ENCODE measurements at regions not wholly inside any gene's neighbourhood (a gene's known extent, or its start where the extent isn't known, plus 50 kb on each side); places are given as distances from the start of the nearest gene placed in this dataset.

DNA sequence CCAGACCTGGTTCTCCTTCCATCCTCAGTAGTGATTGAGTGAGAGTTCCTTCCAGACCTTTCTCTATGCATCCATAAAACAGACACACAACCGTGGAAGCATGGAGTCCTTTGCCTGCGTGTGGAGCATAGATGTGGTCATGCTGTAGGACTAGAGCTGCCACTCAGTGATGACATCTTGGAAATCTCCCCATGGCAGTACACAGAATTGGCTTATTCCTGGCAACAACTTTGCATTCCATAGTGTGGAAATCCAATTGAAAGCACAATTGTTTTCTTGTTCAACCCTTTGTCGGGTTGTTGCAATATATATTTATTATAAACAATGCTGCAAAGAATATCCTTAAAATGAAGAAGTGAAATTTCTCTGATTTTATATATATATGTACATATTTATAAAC is 547.8 kb downstream of the CDH26 start:
- no peak overlapping the region for H3K4me3 ChIP-seq (ENCODE audit: low read depth, low read length)
- TF ChIP-seq CTCF (IDR thresholded peaks at IDR 0.05; ENCODE audit: insufficient read depth, low read depth, low read length) = no peak
- DNase-seq (ENCODE audit: low read depth) = no peak

DNA sequence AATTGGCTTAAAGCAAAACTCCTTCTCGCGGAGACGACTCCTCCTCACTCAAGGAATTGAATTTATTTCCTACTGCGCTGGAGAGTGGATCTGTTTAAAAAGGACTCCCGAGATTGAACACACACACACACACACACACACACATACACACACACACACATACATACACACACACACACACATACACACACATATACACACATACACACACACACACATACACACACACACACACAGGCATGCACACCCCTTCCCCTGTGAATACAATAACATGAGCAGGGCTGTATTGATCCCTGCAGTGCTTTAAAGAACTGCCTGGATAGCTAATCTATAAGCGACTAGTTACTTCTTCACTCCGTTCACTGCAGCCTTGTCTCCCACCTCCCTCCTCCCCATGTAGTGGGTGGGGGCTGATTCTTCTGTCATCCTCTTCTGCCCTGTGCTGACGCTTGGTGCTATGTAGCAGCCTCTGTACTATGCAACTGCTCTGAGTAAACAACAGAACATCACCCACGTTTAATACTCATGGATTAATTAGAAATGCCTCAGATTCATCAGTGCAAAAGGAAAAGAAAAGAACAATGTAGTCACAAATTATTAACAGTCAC is 549.0 kb downstream of the CDH26 start:
- no peak for TF ChIP-seq CTCF (IDR thresholded peaks at IDR 0.05; ENCODE audit: insufficient read depth, low read depth, low read length)
- H3K4me3 ChIP-seq (ENCODE audit: low read depth, low read length) = no peak overlapping the region
- no peak for DNase-seq (ENCODE audit: low read depth)

GRCh38 chr20:60509407-60509806 is 551.2 kb downstream of the CDH26 start:
- DNase-seq (ENCODE audit: low read depth) = no peak
- no peak overlapping the region for H3K4me3 ChIP-seq (ENCODE audit: low read depth, low read length)
- no peak for TF ChIP-seq CTCF (IDR thresholded peaks at IDR 0.05; ENCODE audit: insufficient read depth, low read depth, low read length)

DNA sequence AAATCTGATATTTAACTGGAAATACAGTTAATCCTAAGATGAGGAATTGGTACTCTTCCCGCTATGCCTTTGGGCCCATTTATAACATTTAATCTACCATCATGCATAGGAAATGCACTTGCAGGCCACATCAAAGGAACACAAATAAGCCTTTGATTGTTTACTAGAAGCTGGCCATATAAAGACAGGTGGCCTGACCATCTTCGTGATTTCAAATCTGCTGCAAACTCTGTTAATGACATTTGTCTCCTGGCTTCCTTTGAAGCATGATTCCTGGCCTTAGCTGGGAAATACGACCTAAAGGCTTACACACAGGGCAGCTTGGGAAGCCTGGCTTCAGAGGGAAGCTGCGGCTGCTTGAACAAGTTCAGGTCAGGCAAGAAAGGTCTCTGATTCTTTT is 552.1 kb downstream of the CDH26 start:
- no peak overlapping the region for H3K4me3 ChIP-seq (ENCODE audit: low read depth, low read length)
- TF ChIP-seq CTCF (IDR thresholded peaks at IDR 0.05; ENCODE audit: insufficient read depth, low read depth, low read length) = no peak
- DNase-seq (ENCODE audit: low read depth) = no peak

GRCh38 chr20:60512443-60512842 is 554.2 kb downstream of the CDH26 start:
- TF ChIP-seq CTCF (IDR thresholded peaks at IDR 0.05; ENCODE audit: insufficient read depth, low read depth, low read length) = no peak
- DNase-seq (ENCODE audit: low read depth) = peak; percentile 7
- no peak overlapping the region for H3K4me3 ChIP-seq (ENCODE audit: low read depth, low read length)

- DNase-seq (ENCODE audit: low read depth) = no peak
- TF ChIP-seq CTCF (IDR thresholded peaks at IDR 0.05; ENCODE audit: insufficient read depth, low read depth, low read length) = no peak
- H3K4me3 ChIP-seq (ENCODE audit: low read depth, low read length) = no peak overlapping the region
These were observed 554.9 kb downstream of the CDH26 start for GRCh38 chr20:60513141-60513540.

GRCh38 chr20:60516442-60516841 is 558.2 kb downstream of the CDH26 start:
- DNase-seq (ENCODE audit: low read depth) = no peak
- TF ChIP-seq CTCF (IDR thresholded peaks at IDR 0.05; ENCODE audit: insufficient read depth, low read depth, low read length) = no peak

More at GRCh38 chr20:60516442-60516841, 558.2 kb downstream of the CDH26 start:
- no peak overlapping the region for H3K4me3 ChIP-seq (ENCODE audit: low read depth, low read length)
